ENCODE measurements at regions not wholly inside any gene's neighbourhood (a gene's known extent, or its start where the extent isn't known, plus 50 kb on each side); places are given as distances from the start of the nearest gene placed in this dataset.

DNA sequence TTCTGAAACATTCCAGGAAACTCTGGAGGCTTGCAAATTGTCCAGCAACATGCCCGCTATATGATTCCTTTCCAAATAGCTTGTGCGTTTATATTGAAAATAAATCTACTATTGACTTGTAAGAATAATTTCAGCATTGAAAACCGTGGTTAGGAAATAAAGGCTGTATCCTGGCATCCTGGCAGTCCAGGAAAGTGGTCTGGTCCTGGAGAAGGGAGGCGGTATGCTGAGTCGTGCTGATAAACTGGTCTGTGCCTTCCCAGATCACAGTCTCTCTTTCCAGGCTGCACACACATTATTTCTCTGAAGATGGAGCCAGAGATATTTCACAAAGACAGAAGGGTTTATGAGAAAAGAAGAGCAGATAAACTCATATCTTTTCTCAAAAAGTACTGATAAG lies 350.1 kb upstream of the COBL start:
- no peak for DNase-seq (ENCODE audit: low read depth)
- no peak overlapping the region for H3K4me3 ChIP-seq (ENCODE audit: low read length)
- TF ChIP-seq CTCF (IDR thresholded peaks at IDR 0.05; ENCODE audit: insufficient read depth, low read depth, low read length, missing control alignments): no peak

DNA sequence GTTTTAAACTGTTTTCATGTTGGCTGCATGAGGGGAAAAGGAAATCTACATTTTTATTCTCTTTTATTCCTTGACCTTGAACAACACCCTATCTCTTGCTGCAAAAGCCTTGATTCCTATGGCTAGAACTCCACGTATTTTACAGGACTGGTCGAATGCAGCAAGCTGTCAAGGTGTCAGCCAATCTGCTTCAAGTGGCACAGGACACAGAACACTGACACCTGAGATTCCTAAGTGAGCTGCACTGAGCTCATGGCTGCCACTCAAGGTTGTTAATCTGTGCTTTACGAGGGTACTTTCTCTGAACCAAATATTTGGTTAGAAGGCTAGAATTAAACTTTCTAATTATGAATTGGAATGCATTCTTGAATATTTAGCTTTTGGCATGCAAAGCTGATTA lies 349.7 kb upstream of the COBL start:
- H3K4me3 ChIP-seq (ENCODE audit: low read length): no peak overlapping the region
- DNase-seq (ENCODE audit: low read depth): no peak
- no peak for TF ChIP-seq CTCF (IDR thresholded peaks at IDR 0.05; ENCODE audit: insufficient read depth, low read depth, low read length, missing control alignments)

DNA sequence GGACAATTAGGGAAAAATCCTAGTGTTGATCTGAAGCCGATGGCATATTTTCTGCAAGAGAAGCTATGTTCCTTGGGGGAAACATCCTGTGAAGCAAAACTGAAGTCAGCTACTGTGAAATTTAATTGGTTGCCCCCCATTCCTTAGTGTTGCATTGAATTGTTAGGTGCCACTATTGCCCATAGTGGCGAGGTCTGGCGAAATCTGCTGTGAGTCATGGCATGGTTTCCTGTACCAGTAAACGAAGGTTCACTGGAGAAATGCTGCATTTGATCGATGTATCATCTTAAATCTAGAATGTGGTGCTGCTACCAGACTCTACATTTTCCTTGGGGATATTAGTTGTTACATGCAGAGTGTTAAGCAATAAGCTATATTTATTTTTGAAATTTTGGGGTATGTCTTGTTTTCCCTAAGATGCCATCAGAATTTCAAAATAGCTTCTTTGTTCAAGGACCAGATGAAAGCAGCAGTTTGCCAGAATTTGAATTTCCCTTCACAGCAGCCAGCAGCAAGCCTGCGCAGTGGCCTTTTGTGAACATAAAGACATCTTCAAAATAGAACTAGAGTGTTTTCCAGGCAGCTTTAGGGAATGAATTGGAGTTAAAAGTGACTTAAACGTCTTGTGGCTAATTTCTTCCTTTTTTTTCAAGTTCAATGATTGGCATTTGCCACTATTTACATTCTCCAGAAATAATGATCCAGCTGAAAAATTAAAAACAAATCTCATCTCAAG lies 348.6 kb upstream of the COBL start:
- no peak overlapping the region for H3K4me3 ChIP-seq (ENCODE audit: low read length)
- TF ChIP-seq CTCF (IDR thresholded peaks at IDR 0.05; ENCODE audit: insufficient read depth, low read depth, low read length, missing control alignments): no peak
- DNase-seq (ENCODE audit: low read depth): no peak

- H3K4me3 ChIP-seq (ENCODE audit: low read length): no peak overlapping the region
- TF ChIP-seq CTCF (IDR thresholded peaks at IDR 0.05; ENCODE audit: insufficient read depth, low read depth, low read length, missing control alignments): no peak
- no peak for DNase-seq (ENCODE audit: low read depth)
Measured at GRCh38 chr7:51660516-51660915, 343.9 kb upstream of the COBL start.

DNA sequence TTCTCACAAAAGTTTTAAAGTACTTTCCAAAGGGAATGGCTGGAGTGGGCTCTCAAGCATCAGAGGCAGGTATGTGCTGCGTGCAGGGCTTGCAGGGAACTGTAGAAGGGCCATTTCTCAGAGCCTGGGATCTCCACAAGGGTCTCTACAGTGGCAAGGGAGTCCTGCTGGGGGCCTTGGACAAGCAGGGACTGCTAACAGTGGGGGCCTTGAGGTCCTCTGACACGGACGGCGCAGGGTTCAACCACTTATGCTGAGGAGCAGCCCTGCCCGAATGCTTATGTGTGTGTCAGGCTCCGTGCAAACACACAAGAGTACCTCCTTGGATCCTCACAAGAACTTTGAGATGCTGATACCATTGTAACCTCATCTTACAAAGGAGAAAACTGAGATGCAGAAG lies 342.1 kb upstream of the COBL start:
- no peak overlapping the region for H3K4me3 ChIP-seq (ENCODE audit: low read length)
- no peak for TF ChIP-seq CTCF (IDR thresholded peaks at IDR 0.05; ENCODE audit: insufficient read depth, low read depth, low read length, missing control alignments)

DNA sequence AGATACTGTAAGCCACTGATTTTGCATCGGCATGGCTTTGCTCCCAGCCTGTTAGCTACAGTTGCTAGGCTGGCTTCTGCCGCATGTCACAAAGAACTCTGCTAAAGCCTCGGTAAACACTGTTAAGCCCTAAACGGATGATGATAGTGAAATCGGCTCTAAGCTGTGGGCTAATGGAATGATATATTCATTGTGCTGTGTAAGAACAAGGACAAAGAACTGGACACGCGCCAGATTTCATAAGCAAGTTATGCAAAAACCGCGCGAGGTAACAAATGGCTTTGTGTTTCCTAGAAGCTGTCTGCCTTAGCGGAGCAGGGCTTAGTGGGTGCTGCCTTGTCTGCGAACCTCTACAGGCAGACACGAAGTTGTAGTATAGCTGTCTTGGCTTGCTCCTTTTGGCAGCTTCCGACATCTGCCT lies 331.3 kb upstream of the COBL start:
- TF ChIP-seq CTCF (IDR thresholded peaks at IDR 0.05; ENCODE audit: insufficient read depth, low read depth, low read length, missing control alignments): no peak
- no peak overlapping the region for H3K4me3 ChIP-seq (ENCODE audit: low read length)
- DNase-seq (ENCODE audit: low read depth): peak; percentile 36

More for the DNA sequence above, 342.1 kb upstream of the COBL start:
- no peak for DNase-seq (ENCODE audit: low read depth)

- H3K4me3 ChIP-seq (ENCODE audit: low read length): no peak overlapping the region
- TF ChIP-seq CTCF (IDR thresholded peaks at IDR 0.05; ENCODE audit: insufficient read depth, low read depth, low read length, missing control alignments): no peak
- no peak for DNase-seq (ENCODE audit: low read depth)
Measured at GRCh38 chr7:51647486-51647885, 330.9 kb upstream of the COBL start.

Measured in epithelial cell of esophagus (primary cell).